WTC11 (cell line): ENCODE measurements at regions not wholly inside any gene's neighbourhood (a gene's known extent, or its start where the extent isn't known, plus 50 kb on each side); places are given as distances from the start of the nearest gene placed in this dataset.

Experiments
- ATF1 ChIP-seq: sonication (generic); formaldehyde crosslinking; IDR thresholded peaks from 2 replicates; pipeline ENCODE4 v1.8.1; 2023; ENCODE audit warnings: mild to moderate bottlenecking, moderate library complexity, missing genetic modification reagents
- CBFB ChIP-seq: sonication (generic); formaldehyde crosslinking; IDR thresholded peaks from 2 replicates; pipeline ENCODE4 v1.8.1; 2022; ENCODE audit warnings: mild to moderate bottlenecking, low read depth, missing genetic modification reagents
- CTCF ChIP-seq: fragments of 200-600 bp; IDR thresholded peaks from 2 replicates; pipeline ENCODE4 v1.8.0; 2022; ENCODE audit warnings: antibody characterized with exemption
- JUN ChIP-seq: sonication (generic); formaldehyde crosslinking; IDR thresholded peaks from 2 replicates; pipeline ENCODE4 v1.8.0; 2023; ENCODE audit warnings: mild to moderate bottlenecking, missing genetic modification reagents
- MAX ChIP-seq: sonication (generic); formaldehyde crosslinking; IDR thresholded peaks from 2 replicates; pipeline ENCODE4 v1.8.0; 2022; ENCODE audit warnings: mild to moderate bottlenecking, missing genetic modification reagents
- MXD4 ChIP-seq: fragments of 250-450 bp; sonication (Bioruptor Pico); IDR thresholded peaks from 2 replicates; pipeline ENCODE4 v1.8.0; 2021; ENCODE audit warnings: mild to moderate bottlenecking, moderate library complexity, borderline replicate concordance
- NR3C1 ChIP-seq: sonication (generic); formaldehyde crosslinking; conservative IDR thresholded peaks from 2 replicates; pipeline ENCODE4 v1.8.1; 2023; ENCODE audit warnings: low read depth, mild to moderate bottlenecking, missing genetic modification reagents
- SMAD4 ChIP-seq: sonication (generic); formaldehyde crosslinking; IDR thresholded peaks from 2 replicates; pipeline ENCODE4 v1.8.0; 2022; ENCODE audit warnings: mild to moderate bottlenecking, missing genetic modification reagents
- USF2 ChIP-seq: sonication (generic); formaldehyde crosslinking; IDR thresholded peaks from 2 replicates; pipeline ENCODE4 v1.8.1; 2023; ENCODE audit warnings: mild to moderate bottlenecking, missing genetic modification reagents, moderate library complexity
- ZNF138 ChIP-seq: sonication (generic); formaldehyde crosslinking; conservative IDR thresholded peaks from 2 replicates; pipeline ENCODE4 v1.8.1; 2022; ENCODE audit warnings: mild to moderate bottlenecking, moderate library complexity, missing genetic modification reagents
- ZNF416 ChIP-seq: fragments of 250-450 bp; sonication (Bioruptor Pico); IDR thresholded peaks from 2 replicates; pipeline ENCODE4 v1.9.0; 2021; ENCODE audit warnings: mild to moderate bottlenecking, inconsistent platforms

DNA sequence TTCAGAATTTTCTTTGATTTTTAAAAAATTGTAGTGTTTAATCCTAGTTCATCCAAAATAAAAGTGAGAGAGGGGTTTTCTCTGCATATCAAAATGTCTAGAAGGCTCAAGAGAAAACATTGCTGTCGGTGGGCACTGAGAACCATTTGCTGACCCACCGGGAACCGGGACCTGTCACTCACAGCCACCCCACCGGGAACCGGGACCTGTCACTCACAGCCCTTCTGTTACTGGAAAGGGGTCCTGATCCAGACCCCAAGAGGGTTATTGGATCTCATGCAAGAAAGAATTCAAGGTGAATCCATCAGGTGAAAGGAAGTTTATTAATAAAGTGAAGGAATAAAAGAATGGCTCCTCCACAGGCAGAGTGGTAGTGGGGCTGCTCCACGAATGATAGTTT lies 106.0 kb upstream of the SFSWAP start:
- TF ChIP-seq CTCF: no peak
- no peak for TF ChIP-seq ZNF416 (CRISPR knock-in tag)
- TF ChIP-seq CBFB (CRISPR knock-in tag): no peak
- TF ChIP-seq ATF1 (CRISPR knock-in tag): no peak
- no peak for TF ChIP-seq USF2
- TF ChIP-seq NR3C1 (CRISPR knock-in tag): no peak
- no peak for TF ChIP-seq MAX
- TF ChIP-seq ZNF138 (CRISPR knock-in tag): no peak
- TF ChIP-seq JUN: no peak
- TF ChIP-seq MXD4 (CRISPR knock-in tag): no peak
- no peak for TF ChIP-seq SMAD4 (CRISPR knock-in tag)
